Ovary (tissue), 3 donors: ENCODE measurements at regions not wholly inside any gene's neighbourhood (a gene's known extent, or its start where the extent isn't known, plus 50 kb on each side); places are given as distances from the start of the nearest gene placed in this dataset.

ENCODE experiments used
- EP300 ChIP-seq: sonication (generic); formaldehyde crosslinking; IDR thresholded peaks from one replicate; pipeline ENCODE4 v1.6.1; 2017; ENCODE audit warnings: antibody characterized with exemption
- TF ChIP-seq, protein P1 (sequence below), 3 donors: fragments of 450-650 bp in 2 of 3; fragments of 200-600 bp in 1 of 3; IDR thresholded peaks; one replicate each; pipeline versions ENCODE4 v1.5.1 to v1.8.0; 2016 to 2022; ENCODE audit warnings: antibody characterized with exemption in 3 of 3, mild to moderate bottlenecking in 1 of 3
- donor health status: DM: no; HTN: no; CAD: no.

DNA sequence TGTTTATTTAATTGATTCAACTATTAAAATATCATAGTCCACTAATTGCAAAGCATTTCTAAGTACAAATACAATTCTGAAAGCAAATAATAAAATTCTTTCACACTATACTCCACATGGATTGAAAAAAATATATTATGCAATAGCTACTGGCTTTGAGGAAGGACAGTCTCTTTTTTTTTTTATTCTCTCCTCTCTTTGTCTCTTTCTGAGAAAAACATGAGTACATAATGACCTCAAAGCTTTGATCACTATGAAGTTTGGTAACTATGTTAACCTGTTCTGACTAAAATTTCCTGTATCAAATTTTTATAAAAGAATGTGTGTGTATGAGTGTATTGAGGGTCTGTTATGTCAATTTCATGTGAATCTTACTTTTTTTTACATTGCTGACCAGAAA lies 96.2 kb downstream of the RGS2 start:
- TF ChIP-seq, protein P1, sequence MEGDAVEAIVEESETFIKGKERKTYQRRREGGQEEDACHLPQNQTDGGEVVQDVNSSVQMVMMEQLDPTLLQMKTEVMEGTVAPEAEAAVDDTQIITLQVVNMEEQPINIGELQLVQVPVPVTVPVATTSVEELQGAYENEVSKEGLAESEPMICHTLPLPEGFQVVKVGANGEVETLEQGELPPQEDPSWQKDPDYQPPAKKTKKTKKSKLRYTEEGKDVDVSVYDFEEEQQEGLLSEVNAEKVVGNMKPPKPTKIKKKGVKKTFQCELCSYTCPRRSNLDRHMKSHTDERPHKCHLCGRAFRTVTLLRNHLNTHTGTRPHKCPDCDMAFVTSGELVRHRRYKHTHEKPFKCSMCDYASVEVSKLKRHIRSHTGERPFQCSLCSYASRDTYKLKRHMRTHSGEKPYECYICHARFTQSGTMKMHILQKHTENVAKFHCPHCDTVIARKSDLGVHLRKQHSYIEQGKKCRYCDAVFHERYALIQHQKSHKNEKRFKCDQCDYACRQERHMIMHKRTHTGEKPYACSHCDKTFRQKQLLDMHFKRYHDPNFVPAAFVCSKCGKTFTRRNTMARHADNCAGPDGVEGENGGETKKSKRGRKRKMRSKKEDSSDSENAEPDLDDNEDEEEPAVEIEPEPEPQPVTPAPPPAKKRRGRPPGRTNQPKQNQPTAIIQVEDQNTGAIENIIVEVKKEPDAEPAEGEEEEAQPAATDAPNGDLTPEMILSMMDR (IDR thresholded peaks at IDR 0.05), result no peak
- no peak for TF ChIP-seq EP300
